ENCODE measurements at regions not wholly inside any gene's neighbourhood (a gene's known extent, or its start where the extent isn't known, plus 50 kb on each side); places are given as distances from the start of the nearest gene placed in this dataset.
"Not testable (repeated sequence)": the region's sequence is repeated elsewhere in the genome, so short reads cannot be mapped to it uniquely, and the experiment has no call there.

DNA sequence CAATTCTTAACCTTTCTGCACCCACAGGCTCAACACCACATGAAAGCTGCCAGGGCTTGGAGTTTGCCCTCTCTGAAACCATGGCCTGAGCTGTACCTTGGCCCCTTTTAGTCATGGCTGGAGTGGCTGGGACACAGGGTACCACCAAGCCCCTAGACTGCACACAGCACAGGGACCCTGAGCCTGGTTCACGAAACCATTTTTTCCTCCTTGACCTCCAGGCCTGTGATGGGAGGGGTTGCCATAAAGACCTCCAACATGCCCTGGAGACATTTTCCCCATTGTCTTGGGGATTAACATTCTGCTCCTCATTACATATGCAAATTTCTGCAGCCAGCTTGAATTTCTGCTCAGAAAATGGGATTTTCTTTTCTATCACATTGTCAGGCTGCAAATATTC is 113.4 kb downstream of the XPNPEP1 start:
- not testable (repeated sequence) for FAIRE-seq

DNA sequence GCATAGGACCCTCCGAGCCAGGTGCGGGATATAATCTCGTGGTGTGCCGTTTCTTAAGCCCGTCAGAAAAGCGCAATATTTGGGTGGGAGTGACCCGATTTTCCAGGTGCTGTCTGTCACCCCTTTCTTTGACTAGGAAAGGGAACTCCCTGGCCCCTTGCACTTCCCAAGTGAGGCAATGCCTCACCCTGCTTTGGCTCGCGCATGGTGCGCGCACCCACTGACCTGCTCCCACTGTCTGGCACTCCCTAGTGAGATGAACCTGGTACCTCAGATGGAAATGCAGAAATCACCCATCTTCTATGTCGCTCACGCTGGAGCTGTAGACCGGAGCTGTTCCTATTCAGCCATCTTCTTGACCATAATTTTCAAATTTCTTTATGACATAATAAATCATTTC is 122.1 kb downstream of the XPNPEP1 start:
- FAIRE-seq: not testable (repeated sequence)

- FAIRE-seq: no peak
Observed at GRCh38 chr10:109790647-109791046, 132.7 kb downstream of the XPNPEP1 start.

GRCh38 chr10:109784236-109784635 is 139.1 kb downstream of the XPNPEP1 start:
- FAIRE-seq: no peak

GRCh38 chr10:109783286-109783685 is 140.0 kb downstream of the XPNPEP1 start:
- no peak for FAIRE-seq

- FAIRE-seq: no peak
Observed at GRCh38 chr10:109780997-109781396, 142.3 kb downstream of the XPNPEP1 start.

DNA sequence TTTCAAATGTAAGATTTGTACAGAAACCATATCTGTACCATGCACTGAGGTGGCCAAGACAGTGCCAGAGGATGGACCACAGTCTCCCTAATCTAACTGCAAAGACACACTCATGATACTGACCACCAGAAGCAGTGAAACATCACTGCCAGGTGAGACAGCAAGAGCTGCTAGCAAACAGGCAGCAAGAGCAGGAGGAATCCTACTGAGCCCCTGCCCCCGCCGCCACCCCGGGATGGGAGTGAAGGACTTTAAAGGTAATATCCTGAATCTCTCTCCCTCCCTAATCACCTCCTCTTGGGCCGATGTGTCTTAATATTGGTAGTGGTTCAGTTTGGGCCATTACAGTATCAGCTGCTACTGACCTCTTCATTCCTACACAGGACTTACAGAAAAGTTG is 144.3 kb downstream of the XPNPEP1 start:
- FAIRE-seq: no peak

DNA sequence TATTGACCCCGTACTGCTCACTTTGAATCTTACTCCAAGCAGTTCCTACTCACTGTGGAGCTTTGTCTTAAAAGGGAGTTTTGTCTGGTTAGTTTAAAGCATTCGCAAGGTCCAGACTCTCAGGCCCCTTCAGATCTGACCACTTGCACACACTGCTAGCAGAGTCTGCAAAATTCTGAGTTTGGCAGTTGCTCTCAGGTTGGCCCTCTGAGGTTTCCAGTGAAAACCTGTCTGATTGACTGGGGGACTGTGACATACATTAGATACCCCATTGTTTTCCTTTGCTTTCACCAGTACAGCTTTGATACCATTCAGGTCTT is 149.2 kb downstream of the XPNPEP1 start:
- FAIRE-seq: no peak

DNA sequence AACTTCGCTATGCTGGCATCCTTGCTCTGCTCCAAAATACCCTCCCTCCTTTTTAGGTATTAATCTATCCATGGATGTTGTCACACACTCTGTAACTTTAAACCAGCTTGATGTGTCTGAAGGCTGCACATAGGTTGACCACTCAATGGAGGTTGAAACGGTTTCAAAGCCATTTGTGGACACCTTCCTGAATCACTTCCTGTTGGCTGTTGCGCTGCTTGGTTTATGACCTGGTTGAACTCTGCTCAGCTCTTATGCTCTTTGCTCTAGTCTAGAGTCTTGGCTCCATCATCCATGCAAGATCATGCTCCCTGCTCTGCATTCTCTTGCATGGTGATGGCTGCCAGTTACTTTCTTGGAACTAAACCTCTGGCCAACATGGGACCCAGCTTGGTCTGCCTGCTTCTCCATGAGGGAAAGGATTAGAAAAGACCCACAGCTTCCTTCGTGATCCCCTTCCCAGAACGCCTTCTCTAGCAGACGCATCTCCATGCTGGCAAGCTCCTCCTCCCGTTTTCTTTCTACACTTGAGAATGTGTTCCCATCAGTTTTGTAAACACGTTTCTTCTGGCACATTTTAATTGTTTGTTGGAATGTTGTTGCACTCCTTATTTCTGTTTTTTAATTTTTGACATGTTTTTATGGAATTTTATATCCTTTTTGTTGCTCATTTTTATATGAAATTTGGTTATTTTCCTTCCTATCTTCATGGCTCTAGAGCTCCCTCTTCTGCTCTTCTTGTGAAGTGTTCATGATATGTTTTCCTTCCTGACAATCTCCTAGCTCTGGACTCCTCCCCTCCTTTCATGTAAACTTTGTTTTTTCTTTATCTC is 149.8 kb downstream of the XPNPEP1 start:
- FAIRE-seq: no peak

GRCh38 chr10:109770663-109771062 is 152.6 kb downstream of the XPNPEP1 start:
- FAIRE-seq: no peak

DNA sequence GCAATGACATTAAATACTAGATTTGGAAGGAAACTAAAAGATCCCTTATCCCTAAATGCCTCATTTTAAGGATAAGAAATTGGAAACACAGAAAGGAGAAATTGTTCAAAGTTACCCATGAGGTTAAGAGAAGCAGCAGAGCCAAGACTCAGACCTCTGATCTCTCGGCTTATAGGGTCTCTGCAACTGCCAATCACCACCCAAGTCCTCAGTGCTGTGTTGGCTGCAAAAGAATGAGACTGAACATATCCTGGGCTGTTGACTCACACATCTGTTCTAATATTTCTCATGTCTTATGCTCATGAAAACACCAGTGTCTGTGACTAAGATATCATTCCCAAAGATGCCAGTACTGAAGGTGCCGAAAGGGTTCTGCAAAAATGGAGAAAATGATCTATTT is 153.3 kb downstream of the XPNPEP1 start:
- FAIRE-seq: no peak

DNA sequence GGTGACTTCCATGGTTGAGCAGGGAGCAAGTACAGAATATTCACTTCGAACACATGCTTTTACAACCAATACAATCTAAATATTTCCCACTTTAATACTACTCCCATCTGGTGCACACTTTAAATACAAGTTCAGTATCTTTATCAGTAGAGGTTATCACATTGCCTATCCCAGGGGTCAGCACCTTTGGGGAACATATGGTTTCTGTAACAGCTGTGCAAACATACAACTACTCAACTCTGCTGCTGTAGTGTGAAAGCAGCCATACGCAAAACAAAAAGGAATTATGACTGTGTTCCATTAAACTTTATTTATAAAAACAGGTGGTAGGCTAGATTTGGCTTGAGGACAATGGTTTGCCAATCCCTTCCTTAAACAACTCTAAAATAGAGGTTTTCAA is 157.5 kb downstream of the XPNPEP1 start:
- FAIRE-seq: no peak

DNA sequence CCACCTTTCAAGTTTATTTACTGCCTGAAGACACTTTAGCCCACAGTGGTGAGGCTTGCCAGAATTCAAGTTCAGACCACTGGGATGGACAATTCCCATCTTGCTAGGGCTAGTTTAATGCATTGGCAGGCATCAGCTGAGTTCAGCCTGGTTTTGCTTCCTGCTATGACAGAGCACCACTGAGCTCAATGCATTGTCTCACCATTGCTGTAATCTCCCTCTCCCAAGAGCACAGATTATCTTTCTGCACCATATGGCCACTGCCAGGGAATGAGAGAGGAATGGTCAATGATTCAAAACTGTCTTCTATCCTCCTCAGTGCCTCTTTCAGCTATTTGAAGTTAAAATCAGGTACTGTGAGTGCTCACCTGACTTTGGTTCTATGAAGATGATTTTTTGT is 160.8 kb downstream of the XPNPEP1 start:
- FAIRE-seq: no peak

DNA sequence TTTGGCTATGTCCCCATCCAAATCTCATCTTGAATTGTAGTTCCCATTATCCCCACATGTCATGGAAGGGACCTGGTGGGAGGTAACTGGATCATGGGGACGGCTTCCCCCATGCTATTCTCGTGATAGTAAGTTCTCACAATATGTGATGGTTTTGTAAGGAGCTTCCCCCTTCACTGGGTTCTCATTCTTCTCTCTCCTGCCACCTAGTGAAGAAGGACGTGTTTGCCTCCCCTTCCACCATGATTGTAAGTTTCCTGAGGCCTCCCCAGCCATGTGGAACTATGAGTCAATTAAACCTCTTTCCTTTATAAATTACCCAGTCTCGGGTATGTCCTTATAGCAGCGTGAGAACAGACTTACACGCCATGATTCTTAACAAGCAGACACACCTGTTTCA is 165.6 kb downstream of the XPNPEP1 start:
- not testable (repeated sequence) for FAIRE-seq

- no peak for FAIRE-seq
Observed at GRCh38 chr10:109746861-109747260, 176.4 kb downstream of the XPNPEP1 start.

- no peak for FAIRE-seq
Observed at GRCh38 chr10:109744020-109744419, 179.3 kb downstream of the XPNPEP1 start.

DNA sequence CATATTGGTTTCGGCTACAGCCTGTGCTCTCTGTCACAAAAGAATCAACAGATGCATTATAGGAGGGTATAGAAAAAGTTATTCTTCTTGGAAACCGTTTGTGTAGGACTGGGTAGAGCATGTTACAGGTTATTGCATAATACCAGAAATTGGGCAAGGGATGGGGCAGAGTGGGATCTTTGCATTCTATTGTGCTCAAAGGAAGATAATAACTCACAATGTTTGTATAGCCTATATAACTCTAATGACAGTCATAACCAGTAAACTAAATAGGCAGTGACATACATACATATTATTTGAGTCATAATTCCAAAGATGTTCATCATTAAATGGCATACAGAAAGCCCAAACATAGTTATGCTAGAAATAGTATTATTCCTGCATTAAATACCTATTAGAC is 179.7 kb downstream of the XPNPEP1 start:
- no peak for FAIRE-seq

GRCh38 chr10:109743146-109743545 is 180.2 kb downstream of the XPNPEP1 start:
- no peak for FAIRE-seq

DNA sequence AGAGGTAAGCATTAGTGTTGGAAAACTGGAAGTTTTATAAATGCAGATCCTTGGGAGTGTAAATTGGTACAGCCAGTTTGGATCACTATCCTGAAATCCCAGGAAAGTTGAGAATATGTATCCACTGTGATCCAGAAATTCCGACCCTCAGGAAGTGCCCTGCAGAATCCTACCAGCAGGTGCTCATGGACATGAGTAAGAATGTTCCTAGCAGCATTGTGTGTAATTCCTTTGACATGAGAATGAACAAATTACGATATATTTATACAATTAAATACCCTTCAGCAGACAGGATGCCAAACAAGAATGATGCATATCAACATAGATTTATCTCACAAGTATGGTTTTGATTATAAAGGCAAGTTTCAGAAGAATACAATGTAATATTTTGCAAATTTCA is 181.6 kb downstream of the XPNPEP1 start:
- no peak for FAIRE-seq

GRCh38 chr10:109740436-109740835 is 182.9 kb downstream of the XPNPEP1 start:
- no peak for FAIRE-seq

GRCh38 chr10:109737626-109738025 is 185.7 kb downstream of the XPNPEP1 start:
- FAIRE-seq: no peak

- FAIRE-seq: no peak
Observed at GRCh38 chr10:109737009-109737408, 186.3 kb downstream of the XPNPEP1 start.

DNA sequence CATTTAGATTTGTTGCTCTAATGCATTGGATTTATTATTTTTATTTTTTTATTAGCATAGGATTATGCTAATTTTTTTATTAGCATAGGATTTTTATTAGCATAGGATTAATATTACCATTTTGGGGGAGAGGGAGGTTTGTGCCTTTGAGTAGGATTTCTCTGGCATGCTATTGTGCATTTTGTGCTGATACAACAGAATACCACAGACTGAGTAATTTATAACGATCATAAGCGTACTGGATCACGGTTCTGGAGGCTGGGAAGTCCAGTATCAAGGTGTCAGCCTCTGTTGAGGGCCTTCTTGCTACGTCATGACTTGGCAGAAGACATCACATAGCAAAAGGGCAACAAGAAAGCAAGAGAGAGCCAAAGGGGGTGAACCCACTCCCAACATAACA is 187.5 kb downstream of the XPNPEP1 start:
- no peak for FAIRE-seq

GRCh38 chr10:109732254-109732965 is 190.9 kb downstream of the XPNPEP1 start:
- no peak for FAIRE-seq

Measured in colon (tissue), 2 donors.